Loucy (cell line): ENCODE measurements at regions not wholly inside any gene's neighbourhood (a gene's known extent, or its start where the extent isn't known, plus 50 kb on each side); places are given as distances from the start of the nearest gene placed in this dataset.

Source experiments
- H2AFZ ChIP-seq: fragments of 200-600 bp; sonication (generic); 2 replicates; pipeline ENCODE4 v1.6.0; 2016; ENCODE audit warnings: antibody characterized with exemption, mild to moderate bottlenecking, low read length, moderate library complexity
- H3F3A ChIP-seq: fragments of 200-600 bp; 2 replicates; pipeline ENCODE4 v1.6.0; 2016; ENCODE audit warnings: antibody characterized with exemption, low read depth, mild to moderate bottlenecking
- H3K27me3 ChIP-seq: fragments of 200-600 bp; sonication (generic); 2 replicates; pipeline ENCODE4 v1.6.1; 2014; ENCODE audit warnings: low read length, mild to moderate bottlenecking; ENCODE audit not compliant: insufficient read depth, poor library complexity, severe bottlenecking
- H3K36me3 ChIP-seq: fragments of 200-600 bp; sonication (generic); 2 replicates; pipeline ENCODE4 v1.6.1; 2016; ENCODE audit warnings: low read length; ENCODE audit not compliant: insufficient read depth
- H3K4me1 ChIP-seq: fragments of 200-600 bp; sonication (generic); 2 replicates; pipeline ENCODE4 v1.5.1; 2014; ENCODE audit warnings: low read length, mild to moderate bottlenecking; ENCODE audit not compliant: insufficient read depth, poor library complexity, severe bottlenecking
- H3K4me2 ChIP-seq: fragments of 200-600 bp; sonication (generic); 2 replicates; pipeline ENCODE4 v1.6.0; 2014; ENCODE audit warnings: antibody characterized with exemption, low read length, low read depth, mild to moderate bottlenecking; ENCODE audit not compliant: poor library complexity, severe bottlenecking
- H3K4me3 ChIP-seq: fragments of 200-600 bp; sonication (generic); 2 replicates; pipeline ENCODE4 v1.5.1; 2014; ENCODE audit warnings: low read length, mild to moderate bottlenecking, mixed read lengths; ENCODE audit not compliant: poor library complexity, severe bottlenecking
- H3K79me2 ChIP-seq: fragments of 200-600 bp; sonication (generic); 2 replicates; pipeline ENCODE4 v1.6.1; 2014; ENCODE audit warnings: low read length; ENCODE audit not compliant: insufficient read depth
- H3K9ac ChIP-seq: fragments of 200-600 bp; sonication (generic); 2 replicates; pipeline ENCODE4 v1.6.0; 2014; ENCODE audit warnings: mild to moderate bottlenecking, low read depth, low read length, moderate library complexity; ENCODE audit not compliant: poor library complexity, severe bottlenecking
- H3K9me2 ChIP-seq: fragments of 200-600 bp; sonication (generic); replicated peaks from 2 replicates; pipeline ENCODE4 v1.6.1; 2016; ENCODE audit warnings: low read depth, low read length, mixed read lengths
- H3K9me3 ChIP-seq: fragments of 200-600 bp; sonication (generic); 2 replicates; pipeline ENCODE4 v1.6.1; 2014; ENCODE audit warnings: mild to moderate bottlenecking, antibody characterized with exemption, low read length, low read depth; ENCODE audit not compliant: insufficient read depth
- H4K20me1 ChIP-seq: fragments of 200-600 bp; sonication (generic); 2 replicates; pipeline ENCODE4 v1.6.0; 2014; ENCODE audit warnings: antibody characterized with exemption, low read length, mild to moderate bottlenecking; ENCODE audit not compliant: insufficient read depth, poor library complexity, severe bottlenecking
- EZH2phosphoT487 ChIP-seq: fragments of 200-600 bp; IDR thresholded peaks from 2 replicates; pipeline ENCODE4 v1.6.1; 2018; ENCODE audit warnings: antibody characterized with exemption, mild to moderate bottlenecking, moderate library complexity, borderline replicate concordance
- TF ChIP-seq, protein P1 (sequence below): fragments of 200-600 bp; sonication (generic); conservative IDR thresholded peaks from 2 replicates; pipeline ENCODE4 v1.5.1; 2014; ENCODE audit warnings: mild to moderate bottlenecking, antibody characterized with exemption, low read length

DNA sequence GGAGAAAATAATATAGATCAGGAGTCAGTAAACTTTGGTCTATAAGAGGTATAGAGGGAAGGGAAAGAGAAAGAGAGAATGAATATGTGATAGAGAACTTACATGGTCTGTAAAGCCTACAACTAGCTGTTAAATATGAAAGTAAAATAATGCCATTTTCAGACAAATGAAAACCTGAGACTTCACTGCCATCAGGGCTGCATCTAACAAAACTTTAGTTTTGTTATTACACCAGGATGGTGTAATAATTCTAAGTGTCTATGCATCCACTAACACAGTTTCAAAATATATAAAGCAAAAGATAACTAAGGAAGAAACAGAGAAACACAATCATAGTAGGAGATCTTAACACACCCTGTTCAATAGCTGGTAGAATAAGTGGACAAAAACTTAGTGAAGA, 217.7 kb downstream of the KLF13 start:
- Histone ChIP-seq H3K9ac (no peak overlapping the region), H3K4me3 (no peak overlapping the region), H3K9me2 (no peaks in the 10 kb centered on the region), H3K79me2 (no peaks in the 10 kb centered on the region), H4K20me1 (no peaks in the 10 kb centered on the region), H3F3A (no peaks in the 10 kb centered on the region), H2AFZ (no peak overlapping the region), H3K27me3 (no peaks in the 10 kb centered on the region), H3K36me3 (no peaks in the 10 kb centered on the region), H3K4me2 (no peak overlapping the region), H3K9me3 (no peaks in the 10 kb centered on the region), H3K4me1 (no peaks in the 10 kb centered on the region)
- TF ChIP-seq, protein P1, sequence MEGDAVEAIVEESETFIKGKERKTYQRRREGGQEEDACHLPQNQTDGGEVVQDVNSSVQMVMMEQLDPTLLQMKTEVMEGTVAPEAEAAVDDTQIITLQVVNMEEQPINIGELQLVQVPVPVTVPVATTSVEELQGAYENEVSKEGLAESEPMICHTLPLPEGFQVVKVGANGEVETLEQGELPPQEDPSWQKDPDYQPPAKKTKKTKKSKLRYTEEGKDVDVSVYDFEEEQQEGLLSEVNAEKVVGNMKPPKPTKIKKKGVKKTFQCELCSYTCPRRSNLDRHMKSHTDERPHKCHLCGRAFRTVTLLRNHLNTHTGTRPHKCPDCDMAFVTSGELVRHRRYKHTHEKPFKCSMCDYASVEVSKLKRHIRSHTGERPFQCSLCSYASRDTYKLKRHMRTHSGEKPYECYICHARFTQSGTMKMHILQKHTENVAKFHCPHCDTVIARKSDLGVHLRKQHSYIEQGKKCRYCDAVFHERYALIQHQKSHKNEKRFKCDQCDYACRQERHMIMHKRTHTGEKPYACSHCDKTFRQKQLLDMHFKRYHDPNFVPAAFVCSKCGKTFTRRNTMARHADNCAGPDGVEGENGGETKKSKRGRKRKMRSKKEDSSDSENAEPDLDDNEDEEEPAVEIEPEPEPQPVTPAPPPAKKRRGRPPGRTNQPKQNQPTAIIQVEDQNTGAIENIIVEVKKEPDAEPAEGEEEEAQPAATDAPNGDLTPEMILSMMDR, result no peak
- TF ChIP-seq EZH2phosphoT487, result no peak

DNA sequence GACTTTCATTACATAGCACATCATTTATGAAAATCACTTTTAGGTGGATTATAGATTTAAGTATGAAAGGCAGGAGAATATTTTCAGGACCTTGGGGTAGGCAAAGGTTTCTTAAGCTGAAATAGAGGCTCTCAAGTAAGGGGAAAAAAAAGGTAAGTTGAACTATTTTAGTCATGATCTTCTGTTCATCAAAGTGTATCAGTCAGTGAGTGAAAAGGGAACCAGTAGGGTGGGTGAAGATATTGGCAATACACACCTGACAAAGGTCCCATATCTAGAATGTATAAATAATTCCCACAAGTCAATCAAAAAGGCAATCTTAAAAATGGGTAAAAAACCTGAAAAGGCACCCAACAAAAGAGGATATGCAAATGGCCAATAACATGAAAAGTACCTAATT, 218.6 kb downstream of the KLF13 start:
- no peaks in the 10 kb centered on the region for H4K20me1 ChIP-seq
- H3K9me3 ChIP-seq, result no peaks in the 10 kb centered on the region
- H2AFZ ChIP-seq, result no peak overlapping the region

DNA sequence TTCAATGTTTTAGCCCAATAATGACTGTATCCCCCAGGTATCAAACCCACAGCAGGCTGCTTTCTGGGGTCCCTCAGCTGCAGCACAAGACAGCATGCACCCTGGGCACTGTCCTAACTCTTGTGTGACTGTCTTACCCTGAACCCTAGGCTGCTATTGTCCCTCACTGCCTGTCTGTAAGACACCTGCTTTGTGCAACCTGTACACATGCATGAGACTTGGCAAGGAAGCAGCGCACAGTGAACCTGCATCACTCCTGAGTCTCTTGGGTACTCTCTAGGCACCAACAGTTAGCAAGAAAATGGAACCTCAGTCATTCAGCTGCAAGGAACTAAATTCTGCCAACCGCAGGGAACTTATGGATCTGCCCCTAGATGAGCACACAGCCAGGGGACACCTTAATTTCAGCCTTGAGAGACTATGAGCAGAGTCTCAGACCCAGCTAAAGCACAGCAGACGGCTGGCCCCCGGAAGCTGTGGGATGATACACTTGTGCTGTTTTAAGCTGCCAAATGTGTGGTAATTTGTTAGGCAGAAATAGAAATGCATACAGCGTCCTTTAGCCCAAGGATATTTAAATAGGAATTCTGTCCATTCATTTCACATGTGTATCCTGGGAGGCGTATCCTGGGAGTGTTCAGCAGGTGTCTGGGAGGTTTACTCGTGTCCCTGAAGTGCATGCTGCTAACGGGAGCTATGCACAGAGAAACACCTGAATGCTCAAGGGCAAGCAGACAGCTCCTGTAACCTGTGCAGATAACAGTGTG, 223.8 kb downstream of the KLF13 start:
- no peaks in the 10 kb centered on the region for H3K36me3 ChIP-seq
- H3K9me2 ChIP-seq, result no peaks in the 10 kb centered on the region
- no peaks in the 10 kb centered on the region for H3K79me2 ChIP-seq
- H3K9me3 ChIP-seq, result no peaks in the 10 kb centered on the region
- no peak overlapping the region for H2AFZ ChIP-seq
- H3K4me3 ChIP-seq, result no peak overlapping the region
- no peaks in the 10 kb centered on the region for H3F3A ChIP-seq
- H3K27me3 ChIP-seq, result no peaks in the 10 kb centered on the region
- TF ChIP-seq EZH2phosphoT487, result no peak
- TF ChIP-seq, protein P1, result no peak
- no peaks in the 10 kb centered on the region for H4K20me1 ChIP-seq
- no peaks in the 10 kb centered on the region for H3K4me1 ChIP-seq
- H3K4me2 ChIP-seq, result no peak overlapping the region
- H3K9ac ChIP-seq, result no peak overlapping the region

More for the DNA sequence above, 218.6 kb downstream of the KLF13 start:
- H3K9me2 ChIP-seq, result no peaks in the 10 kb centered on the region
- H3K4me3 ChIP-seq, result no peak overlapping the region
- H3K9ac ChIP-seq, result no peak overlapping the region
- no peaks in the 10 kb centered on the region for H3K79me2 ChIP-seq
- H3K4me1 ChIP-seq, result no peaks in the 10 kb centered on the region
- H3K36me3 ChIP-seq, result no peaks in the 10 kb centered on the region
- TF ChIP-seq EZH2phosphoT487, result no peak
- TF ChIP-seq, protein P1, result no peak
- no peak overlapping the region for H3K4me2 ChIP-seq
- H3K27me3 ChIP-seq, result no peaks in the 10 kb centered on the region
- no peaks in the 10 kb centered on the region for H3F3A ChIP-seq
